Heart right ventricle (tissue), 16 donors: ENCODE measurements at regions not wholly inside any gene's neighbourhood (a gene's known extent, or its start where the extent isn't known, plus 50 kb on each side); places are given as distances from the start of the nearest gene placed in this dataset.

Experiments used
- ATAC-seq, 8 donors: fragments of 200-7000 bp; cut with Tn5 transposase; one replicate each; pipeline ENCODE4 v1.9.1; 2020; ENCODE audit warnings: mild to moderate bottlenecking in 8 of 8, moderate library complexity in 8 of 8, moderate number of reproducible peaks in 1 of 8
- DNase-seq, 2 donors: peaks; one replicate each; pipeline ENCODE4 v3.0.0-alpha.2; 2020
- H3K27ac ChIP-seq, 10 donors: fragments of 200-600 bp; sonication (generic) in 2 of 10; one replicate each; pipeline versions ENCODE4 v1.5.0 to v1.8.0; 2020 to 2022; ENCODE audit warnings: mild to moderate bottlenecking in 3 of 10
- H3K27me3 ChIP-seq, 7 donors: fragments of 200-600 bp; one replicate each; pipeline ENCODE4 v1.8.0; 2021 to 2022; ENCODE audit warnings: mild to moderate bottlenecking in 2 of 7
- H3K36me3 ChIP-seq, 9 donors: fragments of 200-600 bp; sonication (generic) in 1 of 9; one replicate each; pipeline versions ENCODE4 v1.5.0 to v1.8.0; 2020 to 2022; ENCODE audit warnings: mild to moderate bottlenecking in 2 of 9
- H3K4me1 ChIP-seq, 9 donors: fragments of 200-600 bp; sonication (generic) in 1 of 9; one replicate each; pipeline versions ENCODE4 v1.5.0 to v1.8.0; 2020 to 2022; ENCODE audit warnings: mild to moderate bottlenecking in 4 of 9
- H3K4me3 ChIP-seq, 10 donors: fragments of 200-600 bp; sonication (generic) in 2 of 10; one replicate each; pipeline versions ENCODE4 v1.5.0 to v1.8.0; 2020 to 2022; ENCODE audit warnings: mild to moderate bottlenecking in 7 of 10, moderate library complexity in 2 of 10
- H3K9me3 ChIP-seq, 11 donors: fragments of 200-600 bp in 10 of 11; sonication (generic) in 2 of 11; one replicate each; pipeline versions ENCODE4 v1.5.0 to v1.8.0; 2013 to 2022; ENCODE audit warnings: mild to moderate bottlenecking in 2 of 11, control low read depth in 1 of 11, moderate library complexity in 1 of 11
- WGBS, 2 donors: extraction: QIAGEN DNeasy Blood & Tissue Kit; methylation state at CpG; one replicate each; pipeline ENCODE4 v1.1.7; 2013; ENCODE audit warnings: inconsistent platforms in 1 of 2; 5-methylcytosine and 5-hydroxymethylcytosine counted together
- intact Hi-C, 10 donors: fragments of 100-400 bp; cut with DNase I; formaldehyde crosslinking; loops; one replicate each; pipeline versions ENCODE4 v1.11.1 to v1.14.2; 2022
- TF ChIP-seq, protein P1 (sequence below), 9 donors: fragments of 200-600 bp; sonication (generic) in 2 of 9; IDR thresholded peaks; one replicate each; pipeline versions ENCODE4 v1.5.0 to v1.8.0; 2021 to 2022; ENCODE audit warnings: antibody characterized with exemption in 9 of 9, mild to moderate bottlenecking in 5 of 9, moderate library complexity in 1 of 9
- donor health status: Arrhythmogenic right ventricular cardiomyopathy.
- donor health status: ischemic (EF 13 %, LVEDD 7.1; RV severe dilation, severe dysfunction).
- donor health status: healthy with polysubstance abuse.
- donor health status: DM: no; HTN: yes; CAD: no.
- donor health status: DM: no; HTN: no; CAD: no.
- donor health status: ischemic (EF 25% LVEDD 6.9; RV normal size, moderate dysfunction).
- donor health status: ischemic (EF 25% LVEDD 5.7; RV mildly dilated, moderate dysfunction).
- donor health status: healthy.
- donor health status: DM: yes; HTN: yes; CAD: no.
- donor health status: Ischemic cardiomyopathy.
- donor health status: ischemic (EF 35%, LVEDD 5.7; RV mildly dilated, moderate dysfunction).
- donor health status: nonischemic (EF 11% LVEDD 7.7; RV severe dilation, severe dysfunction).
- donor health status: DM: yes; HTN: yes; CAD: no.
- donor health status: PGD.
- donor health status: ischemic (EF 29% LVEDD 5.4; RV normal size, mild dysfunction).
- donor health status: nonischemic (EF 23%, LVEDD 6.1; RV moderate dilation, normal function).

DNA sequence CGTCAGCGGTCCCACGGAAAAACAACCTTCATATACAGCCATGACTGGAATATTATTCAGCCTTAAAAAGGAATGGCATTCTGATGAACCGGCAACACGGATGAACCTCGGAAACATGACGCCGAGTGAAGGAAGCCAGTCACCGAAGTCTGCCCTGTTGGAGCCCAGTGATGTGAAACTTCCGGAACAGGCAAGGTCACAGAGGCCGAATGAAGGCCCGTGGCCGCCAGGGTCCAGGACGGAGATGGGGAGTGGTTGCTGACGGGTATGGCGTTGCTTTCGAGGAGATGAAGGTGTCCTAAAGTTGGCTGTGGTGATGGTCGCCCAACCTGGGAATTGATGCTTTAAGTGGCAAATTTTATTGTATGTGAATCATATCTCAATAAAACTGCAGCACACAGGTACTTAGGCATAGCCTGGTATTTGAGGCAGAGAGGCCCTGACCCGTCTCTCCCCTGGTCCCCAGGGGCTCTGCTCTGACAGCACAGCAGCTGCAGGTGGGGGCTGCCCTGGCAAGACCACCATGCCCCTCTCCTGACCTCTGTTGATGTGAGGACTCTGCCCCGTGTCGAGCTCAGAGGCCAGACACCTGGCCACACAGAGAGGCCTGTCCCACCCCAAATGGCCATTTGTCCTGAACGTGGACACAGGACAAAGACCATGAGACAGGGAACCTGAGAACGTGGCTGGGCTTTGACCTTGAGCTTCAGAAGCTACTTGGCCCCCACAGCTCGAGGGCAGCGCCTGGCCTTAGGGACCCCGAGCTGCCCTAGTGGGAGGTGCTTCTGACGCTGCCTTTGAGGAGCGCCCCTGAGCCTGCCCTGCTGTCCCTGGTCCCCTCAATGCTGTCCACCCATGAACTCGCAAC is 1090.8 kb downstream of the BRD1 start:
- intact Hi-C loops = no loop called here
- no peak overlapping the region for H3K4me3 ChIP-seq
- no peaks in the 10 kb centered on the region for H3K4me1 ChIP-seq
- H3K27ac ChIP-seq = no peak overlapping the region
- no peaks in the 10 kb centered on the region for H3K36me3 ChIP-seq
- ATAC-seq (no peak), DNase-seq (no peak)
- H3K27me3 ChIP-seq = peaks cover 0 to 6% (median 0%) of the 10 kb centered on the region in 7 donors
- no peaks in the 10 kb centered on the region for H3K9me3 ChIP-seq
- 82 to 85% methylated on average over 29 of the region's 29 CpGs for WGBS, 2 donors
- TF ChIP-seq, protein P1, sequence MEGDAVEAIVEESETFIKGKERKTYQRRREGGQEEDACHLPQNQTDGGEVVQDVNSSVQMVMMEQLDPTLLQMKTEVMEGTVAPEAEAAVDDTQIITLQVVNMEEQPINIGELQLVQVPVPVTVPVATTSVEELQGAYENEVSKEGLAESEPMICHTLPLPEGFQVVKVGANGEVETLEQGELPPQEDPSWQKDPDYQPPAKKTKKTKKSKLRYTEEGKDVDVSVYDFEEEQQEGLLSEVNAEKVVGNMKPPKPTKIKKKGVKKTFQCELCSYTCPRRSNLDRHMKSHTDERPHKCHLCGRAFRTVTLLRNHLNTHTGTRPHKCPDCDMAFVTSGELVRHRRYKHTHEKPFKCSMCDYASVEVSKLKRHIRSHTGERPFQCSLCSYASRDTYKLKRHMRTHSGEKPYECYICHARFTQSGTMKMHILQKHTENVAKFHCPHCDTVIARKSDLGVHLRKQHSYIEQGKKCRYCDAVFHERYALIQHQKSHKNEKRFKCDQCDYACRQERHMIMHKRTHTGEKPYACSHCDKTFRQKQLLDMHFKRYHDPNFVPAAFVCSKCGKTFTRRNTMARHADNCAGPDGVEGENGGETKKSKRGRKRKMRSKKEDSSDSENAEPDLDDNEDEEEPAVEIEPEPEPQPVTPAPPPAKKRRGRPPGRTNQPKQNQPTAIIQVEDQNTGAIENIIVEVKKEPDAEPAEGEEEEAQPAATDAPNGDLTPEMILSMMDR (IDR thresholded peaks at IDR 0.05) = no peak

DNA sequence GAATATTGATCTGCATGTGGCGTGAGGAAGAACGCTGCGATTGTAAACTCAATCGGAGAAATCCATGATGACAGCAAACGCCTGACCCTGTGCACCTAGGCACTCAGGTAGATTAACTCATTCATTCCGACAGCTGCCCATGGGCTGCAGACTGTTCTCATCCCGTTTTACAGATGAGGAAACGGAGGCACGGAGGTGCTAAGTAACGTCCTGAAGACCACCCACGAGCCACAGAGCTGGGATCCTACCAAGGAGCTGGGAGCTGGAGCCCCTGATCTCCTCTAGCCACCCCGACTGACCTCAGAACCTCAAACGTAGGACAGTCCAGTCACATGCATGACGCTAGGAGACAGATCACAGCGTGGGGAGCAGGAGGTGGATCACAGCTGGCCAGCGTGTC is 1092.7 kb downstream of the BRD1 start:
- no peaks in the 10 kb centered on the region for H3K9me3 ChIP-seq
- H3K27ac ChIP-seq = no peak overlapping the region
- H3K27me3 ChIP-seq = peaks cover 0 to 6% (median 0%) of the 10 kb centered on the region in 7 donors
- 81% methylated on average over 16 of the region's 16 CpGs for WGBS, 2 donors
- TF ChIP-seq, protein P1 (IDR thresholded peaks at IDR 0.05) = no peak
- no peaks in the 10 kb centered on the region for H3K36me3 ChIP-seq
- H3K4me1 ChIP-seq = no peaks in the 10 kb centered on the region
- DNase-seq (no peak), ATAC-seq (no peak)
- no peak overlapping the region for H3K4me3 ChIP-seq
- intact Hi-C loops = no loop called here

DNA sequence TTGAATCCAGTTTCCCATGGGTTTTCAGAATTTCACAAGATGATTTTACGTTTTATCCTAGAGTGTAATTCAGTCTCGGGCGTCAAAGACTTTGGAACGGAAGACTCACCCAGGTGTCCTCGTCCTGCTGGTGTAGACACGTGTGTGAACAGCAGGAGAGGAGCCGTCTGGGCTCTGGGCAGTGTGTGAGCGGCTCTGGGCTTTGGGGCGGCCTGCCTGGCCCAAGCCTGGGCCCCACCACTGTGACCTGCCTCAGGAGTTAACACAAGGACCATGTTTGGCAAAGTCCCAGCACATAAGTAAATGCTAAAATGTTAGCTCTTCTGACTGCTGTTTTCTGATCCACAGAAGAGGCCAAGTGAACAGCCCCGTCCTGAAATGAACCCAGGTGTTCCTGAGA is 1093.3 kb downstream of the BRD1 start:
- intact Hi-C loops = no loop called here
- H3K9me3 ChIP-seq = no peaks in the 10 kb centered on the region
- TF ChIP-seq, protein P1 (IDR thresholded peaks at IDR 0.05) = no peak
- no peaks in the 10 kb centered on the region for H3K4me1 ChIP-seq
- H3K4me3 ChIP-seq = no peak overlapping the region
- no peak for DNase-seq
- ATAC-seq = no peak
- no peaks in the 10 kb centered on the region for H3K36me3 ChIP-seq
- H3K27me3 ChIP-seq = peaks cover 0 to 6% (median 0%) of the 10 kb centered on the region in 7 donors
- 80 to 81% methylated on average over 10 of the region's 10 CpGs for WGBS, 2 donors
- H3K27ac ChIP-seq = no peak overlapping the region

DNA sequence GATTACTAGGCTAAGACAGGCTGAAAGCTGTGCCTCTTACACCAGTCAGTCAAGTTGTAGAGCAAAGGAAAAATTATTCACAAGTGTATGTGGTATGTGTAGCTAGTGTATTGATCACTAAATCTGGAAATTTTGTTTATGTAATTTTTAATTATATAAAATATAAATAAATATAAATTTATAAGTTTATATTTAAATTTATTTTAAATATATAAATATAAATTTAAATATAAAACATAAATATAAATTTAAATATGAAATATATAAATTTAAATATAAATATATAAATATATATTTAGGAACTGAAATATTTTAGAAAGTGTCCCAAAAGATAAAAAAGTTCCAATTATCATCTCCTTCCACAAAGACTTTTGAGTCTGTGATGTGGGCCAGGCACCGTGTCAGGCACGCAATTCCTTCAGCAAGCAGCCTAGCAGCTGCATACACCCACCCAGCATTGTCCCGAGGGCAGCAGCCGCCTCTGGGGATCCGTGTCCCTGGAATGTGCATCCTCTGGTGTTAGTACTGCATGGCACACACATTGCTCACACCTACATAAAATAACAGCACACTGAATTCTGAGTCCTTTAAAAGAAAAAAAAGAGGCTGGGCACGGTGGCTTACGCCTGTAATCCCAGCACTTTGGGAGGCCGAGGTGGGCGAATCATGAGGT is 1098.0 kb downstream of the BRD1 start:
- H3K27me3 ChIP-seq = peaks cover 0 to 13% (median 0%) of the 10 kb centered on the region in 7 donors
- H3K27ac ChIP-seq = no peak overlapping the region
- no peaks in the 10 kb centered on the region for H3K36me3 ChIP-seq
- TF ChIP-seq, protein P1 (IDR thresholded peaks at IDR 0.05) = no peak
- no peaks in the 10 kb centered on the region for H3K4me1 ChIP-seq
- intact Hi-C loops = no loop called here
- DNase-seq (no peak), ATAC-seq (no peak)
- 88 to 90% methylated on average over 9 of the region's 9 CpGs for WGBS, 2 donors
- H3K4me3 ChIP-seq = no peak overlapping the region
- H3K9me3 ChIP-seq = peaks cover 0 to 34% (median 10%) of the 10 kb centered on the region in 11 donors
